Heart right ventricle (tissue), 16 donors: ENCODE measurements at regions not wholly inside any gene's neighbourhood (a gene's known extent, or its start where the extent isn't known, plus 50 kb on each side); places are given as distances from the start of the nearest gene placed in this dataset.
A peak's percentile ranks its signal among the peaks of the same experiment; 100 is the strongest.

Experiments used
- ATAC-seq, 8 donors: fragments of 200-7000 bp; cut with Tn5 transposase; one replicate each; pipeline ENCODE4 v1.9.1; 2020; ENCODE audit warnings: mild to moderate bottlenecking in 8 of 8, moderate library complexity in 8 of 8, moderate number of reproducible peaks in 1 of 8
- DNase-seq, 2 donors: peaks; one replicate each; pipeline ENCODE4 v3.0.0-alpha.2; 2020
- H3K27ac ChIP-seq, 10 donors: fragments of 200-600 bp; sonication (generic) in 2 of 10; one replicate each; pipeline versions ENCODE4 v1.5.0 to v1.8.0; 2020 to 2022; ENCODE audit warnings: mild to moderate bottlenecking in 3 of 10
- H3K27me3 ChIP-seq, 7 donors: fragments of 200-600 bp; one replicate each; pipeline ENCODE4 v1.8.0; 2021 to 2022; ENCODE audit warnings: mild to moderate bottlenecking in 2 of 7
- H3K36me3 ChIP-seq, 9 donors: fragments of 200-600 bp; sonication (generic) in 1 of 9; one replicate each; pipeline versions ENCODE4 v1.5.0 to v1.8.0; 2020 to 2022; ENCODE audit warnings: mild to moderate bottlenecking in 2 of 9
- H3K4me1 ChIP-seq, 9 donors: fragments of 200-600 bp; sonication (generic) in 1 of 9; one replicate each; pipeline versions ENCODE4 v1.5.0 to v1.8.0; 2020 to 2022; ENCODE audit warnings: mild to moderate bottlenecking in 4 of 9
- H3K4me3 ChIP-seq, 10 donors: fragments of 200-600 bp; sonication (generic) in 2 of 10; one replicate each; pipeline versions ENCODE4 v1.5.0 to v1.8.0; 2020 to 2022; ENCODE audit warnings: mild to moderate bottlenecking in 7 of 10, moderate library complexity in 2 of 10
- H3K9me3 ChIP-seq, 11 donors: fragments of 200-600 bp in 10 of 11; sonication (generic) in 2 of 11; one replicate each; pipeline versions ENCODE4 v1.5.0 to v1.8.0; 2013 to 2022; ENCODE audit warnings: mild to moderate bottlenecking in 2 of 11, control low read depth in 1 of 11, moderate library complexity in 1 of 11
- CTCF ChIP-seq, 9 donors: fragments of 200-600 bp; sonication (generic) in 2 of 9; IDR thresholded peaks; one replicate each; pipeline versions ENCODE4 v1.5.0 to v1.8.0; 2021 to 2022; ENCODE audit warnings: antibody characterized with exemption in 9 of 9, mild to moderate bottlenecking in 5 of 9, moderate library complexity in 1 of 9
- WGBS, 2 donors: extraction: QIAGEN DNeasy Blood & Tissue Kit; methylation state at CpG; one replicate each; pipeline ENCODE4 v1.1.7; 2013; ENCODE audit warnings: inconsistent platforms in 1 of 2; 5-methylcytosine and 5-hydroxymethylcytosine counted together
- intact Hi-C, 10 donors: fragments of 100-400 bp; cut with DNase I; formaldehyde crosslinking; loops; one replicate each; pipeline versions ENCODE4 v1.11.1 to v1.14.2; 2022
- donor health status: Arrhythmogenic right ventricular cardiomyopathy.
- donor health status: ischemic (EF 13 %, LVEDD 7.1; RV severe dilation, severe dysfunction).
- donor health status: healthy with polysubstance abuse.
- donor health status: DM: no; HTN: yes; CAD: no.
- donor health status: DM: no; HTN: no; CAD: no.
- donor health status: ischemic (EF 25% LVEDD 6.9; RV normal size, moderate dysfunction).
- donor health status: ischemic (EF 25% LVEDD 5.7; RV mildly dilated, moderate dysfunction).
- donor health status: healthy.
- donor health status: DM: yes; HTN: yes; CAD: no.
- donor health status: Ischemic cardiomyopathy.
- donor health status: ischemic (EF 35%, LVEDD 5.7; RV mildly dilated, moderate dysfunction).
- donor health status: nonischemic (EF 11% LVEDD 7.7; RV severe dilation, severe dysfunction).
- donor health status: DM: yes; HTN: yes; CAD: no.
- donor health status: PGD.
- donor health status: ischemic (EF 29% LVEDD 5.4; RV normal size, mild dysfunction).
- donor health status: nonischemic (EF 23%, LVEDD 6.1; RV moderate dilation, normal function).

- WGBS, 2 donors, result 77 to 81% methylated on average over 10 of the region's 10 CpGs
- Histone ChIP-seq H3K36me3 (no peaks in the 10 kb centered on the region), H3K9me3 (no peaks in the 10 kb centered on the region), H3K4me3 (no peak overlapping the region), H3K27me3 (no peaks in the 10 kb centered on the region), H3K27ac (no peak overlapping the region), H3K4me1 (no peaks in the 10 kb centered on the region)
- no peak for TF ChIP-seq CTCF (IDR thresholded peaks at IDR 0.05)
- no peak for DNase-seq
- ATAC-seq, result no peak
- intact Hi-C loops, result loop anchor here in 5 of 10 donors (10.0 kb wide), 1 partner anchor 240 kb away; no protein-coding TSS in a partner anchor
Measured at GRCh38 chr2:136664713-136665405, 100.5 kb upstream of the THSD7B start.

- intact Hi-C loops, result loop anchor here in 1 of 10 donors (10.0 kb wide), 1 partner anchor 233 kb away; no protein-coding TSS in a partner anchor
- no peaks in the 10 kb centered on the region for H3K27me3 ChIP-seq
- ATAC-seq (no peak), DNase-seq (no peak)
- TF ChIP-seq CTCF (IDR thresholded peaks at IDR 0.05), result no peak
- H3K27ac ChIP-seq, result no peak overlapping the region
- H3K9me3 ChIP-seq, result no peaks in the 10 kb centered on the region
- no peaks in the 10 kb centered on the region for H3K36me3 ChIP-seq
- no peak overlapping the region for H3K4me3 ChIP-seq
- WGBS, 2 donors, result 92 to 95% methylated on average over 1 of the region's 1 CpG
- peaks cover 0 to 19% (median 13%) of the 10 kb centered on the region in 9 donors for H3K4me1 ChIP-seq
Measured at GRCh38 chr2:136658201-136658600, 107.1 kb upstream of the THSD7B start.

DNA sequence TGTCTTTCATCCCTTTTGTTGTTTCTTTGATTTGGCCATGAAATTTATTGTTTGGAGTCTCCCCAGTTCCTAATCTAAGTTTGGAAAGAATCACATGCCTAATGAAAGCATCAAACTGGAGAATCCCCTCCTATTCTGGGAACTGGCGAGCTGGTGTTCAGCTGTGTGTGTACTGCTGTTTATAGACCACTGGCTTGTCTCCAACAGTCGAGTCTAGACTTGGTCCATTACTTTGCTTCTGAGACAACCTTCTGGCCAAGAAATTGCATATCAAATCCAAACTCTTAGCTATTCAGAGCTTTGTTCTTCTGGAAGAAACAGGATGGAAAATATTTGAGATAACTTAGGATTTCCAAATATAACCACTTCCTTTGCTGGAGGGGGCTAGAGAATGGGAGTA is 111.5 kb upstream of the THSD7B start:
- peak; percentile 69 to 95 (median 86) for ATAC-seq
- H3K27me3 ChIP-seq, result no peaks in the 10 kb centered on the region
- H3K9me3 ChIP-seq, result no peaks in the 10 kb centered on the region
- intact Hi-C loops, result loop anchor here in 1 of 10 donors (10.0 kb wide), 1 partner anchor 229 kb away; no protein-coding TSS in a partner anchor
- H3K36me3 ChIP-seq, result no peaks in the 10 kb centered on the region
- H3K4me3 ChIP-seq, result no peak overlapping the region
- 12 to 30% methylated on average over 2 of the region's 2 CpGs for WGBS, 2 donors
- peak overlapping the region in 3 of 10 donors; percentile 11 to 47 (median 32) for H3K27ac ChIP-seq
- peak in 1 of 2 donors; percentile 67 for DNase-seq
- TF ChIP-seq CTCF (IDR thresholded peaks at IDR 0.05), result peak in 1 of 9 donors; percentile 15
- peaks cover 0 to 25% (median 13%) of the 10 kb centered on the region in 9 donors for H3K4me1 ChIP-seq

GRCh38 chr2:136651456-136652010 is 113.8 kb upstream of the THSD7B start:
- TF ChIP-seq CTCF (IDR thresholded peaks at IDR 0.05), result no peak
- Histone ChIP-seq H3K36me3 (no peaks in the 10 kb centered on the region), H3K9me3 (no peaks in the 10 kb centered on the region), H3K4me1 (peaks cover 0 to 25% (median 13%) of the 10 kb centered on the region in 9 donors), H3K27ac (no peak overlapping the region), H3K27me3 (no peaks in the 10 kb centered on the region), H3K4me3 (no peak overlapping the region)
- intact Hi-C loops, result loop anchor here in 1 of 10 donors (10.0 kb wide), 1 partner anchor 227 kb away; no protein-coding TSS in a partner anchor
- DNase-seq, result no peak
- ATAC-seq, result no peak
- WGBS, 2 donors, result 38 to 53% methylated on average over 3 of the region's 3 CpGs
